ENCODE measurements at regions not wholly inside any gene's neighbourhood (a gene's known extent, or its start where the extent isn't known, plus 50 kb on each side); places are given as distances from the start of the nearest gene placed in this dataset.

- no TSS peak for BruUV-seq (replicated peaks)
- Histone ChIP-seq H3K27me3 (replicated peaks in 1 of 2; ENCODE audit: control insufficient read depth in 2 of 2, insufficient read depth in 2 of 2, low read length in 1 of 2) (no peaks in the 10 kb centered on the region), H2AFZ (ENCODE audit: control insufficient read depth, low read depth, low read length) (no peak overlapping the region), H3K36me3 (ENCODE audit: control insufficient read depth in 2 of 2, insufficient read depth in 2 of 2, low read length in 1 of 2) (no peaks in the 10 kb centered on the region), H3K9me3 (replicated peaks; ENCODE audit: control insufficient read depth, insufficient read depth, low read length) (no peaks in the 10 kb centered on the region), H3K4me2 (ENCODE audit: control insufficient read depth, insufficient read depth) (no peak overlapping the region), H3K27ac (ENCODE audit: control insufficient read depth, insufficient read depth) (no peak overlapping the region), H3K4me3 (no peak overlapping the region), H4K20me1 (ENCODE audit: control insufficient read depth, insufficient read depth) (no peaks in the 10 kb centered on the region), H3K4me1 (ENCODE audit: control insufficient read depth, insufficient read depth, low read length) (no peaks in the 10 kb centered on the region), H3K9ac (ENCODE audit: control insufficient read depth, insufficient read depth, low read length) (no peak overlapping the region), H3K79me2 (ENCODE audit: control insufficient read depth, insufficient read depth, low read length) (no peaks in the 10 kb centered on the region)
- ATAC-seq = no peak
- in situ Hi-C loops (cut with MboI) (no loop called here), intact Hi-C loops (cut with micrococcal nuclease; ENCODE audit: unreplicated experiment) (no loop called here)
- WGBS (ENCODE audit: insufficient coverage, insufficient replicate concordance, low lambda C conversion rate, missing lambda C conversion rate) = 0% methylated on average over 1 of the region's 1 CpG
- SMC1A ChIA-PET (ENCODE audit: uncharacterized antibody, unreplicated experiment) = no interaction called here
- CTCF ChIA-PET = no interaction called here
- no peak for DNase-seq (ENCODE audit: low read depth, low spot score)
- RAD21 ChIA-PET (ENCODE audit: unreplicated experiment) = no interaction called here
- POLR2A ChIA-PET = no interaction called here
- TF ChIP-seq CREB1 (IDR thresholded peaks at IDR 0.05; ENCODE audit: low read depth) = no peak
- no peak for TF ChIP-seq TAF1 (IDR thresholded peaks at IDR 0.05; ENCODE audit: borderline replicate concordance, low read depth, low read length)
- no peak for TF ChIP-seq JUNB (IDR thresholded peaks at IDR 0.05)
- TF ChIP-seq ATF3 (IDR thresholded peaks at IDR 0.05; ENCODE audit: borderline replicate concordance, extremely low read depth, low read depth, low read length) = no peak
- no peak for TF ChIP-seq STAT3 (IDR thresholded peaks at IDR 0.05; ENCODE audit: low read depth, low read length)
- no peak for TF ChIP-seq POU2F2 (IDR thresholded peaks at IDR 0.05; ENCODE audit: borderline replicate concordance, low read depth, low read length)
- TF ChIP-seq SUPT20H (IDR thresholded peaks at IDR 0.05; ENCODE audit: borderline replicate concordance, control insufficient read depth, low read depth, low read length) = no peak
- no peak for FAIRE-seq
Measured at GRCh38 chr6:19261642-19262041, 575.5 kb upstream of the ID4 start.

GRCh38 chr6:19268117-19268516 lies 569.1 kb upstream of the ID4 start:
- in situ Hi-C loops (cut with MboI) = no loop called here
- ChIA-PET CTCF (no interaction called here), SMC1A (ENCODE audit: uncharacterized antibody, unreplicated experiment) (no interaction called here), RAD21 (ENCODE audit: unreplicated experiment) (no interaction called here), POLR2A (no interaction called here)
- Histone ChIP-seq H3K4me1 (ENCODE audit: control insufficient read depth, insufficient read depth, low read length) (no peaks in the 10 kb centered on the region), H2AFZ (ENCODE audit: control insufficient read depth, low read depth, low read length) (no peak overlapping the region), H3K36me3 (ENCODE audit: control insufficient read depth in 2 of 2, insufficient read depth in 2 of 2, low read length in 1 of 2) (no peaks in the 10 kb centered on the region), H3K4me2 (ENCODE audit: control insufficient read depth, insufficient read depth) (no peak overlapping the region), H3K27ac (ENCODE audit: control insufficient read depth, insufficient read depth) (no peak overlapping the region), H3K27me3 (replicated peaks in 1 of 2; ENCODE audit: control insufficient read depth in 2 of 2, insufficient read depth in 2 of 2, low read length in 1 of 2) (no peaks in the 10 kb centered on the region), H3K79me2 (ENCODE audit: control insufficient read depth, insufficient read depth, low read length) (no peaks in the 10 kb centered on the region), H3K9me3 (replicated peaks; ENCODE audit: control insufficient read depth, insufficient read depth, low read length) (no peaks in the 10 kb centered on the region), H3K4me3 (no peak overlapping the region), H3K9ac (ENCODE audit: control insufficient read depth, insufficient read depth, low read length) (no peak overlapping the region), H4K20me1 (ENCODE audit: control insufficient read depth, insufficient read depth) (no peaks in the 10 kb centered on the region)
- no peak for DNase-seq (ENCODE audit: low read depth, low spot score)
- no peak for FAIRE-seq
- no TSS peak for BruUV-seq (replicated peaks)
- TF ChIP-seq CREM (IDR thresholded peaks at IDR 0.05; ENCODE audit: low read depth) (no peak), TAF1 (IDR thresholded peaks at IDR 0.05; ENCODE audit: borderline replicate concordance, low read depth, low read length) (no peak), TBL1XR1 (IDR thresholded peaks at IDR 0.05; ENCODE audit: low read depth, low read length) (no peak), POLR2AphosphoS2 (IDR thresholded peaks at IDR 0.05; ENCODE audit: low read depth, low read length) (no peak), RAD21 (IDR thresholded peaks at IDR 0.05; ENCODE audit: insufficient read depth, low read depth, low read length) (no peak)
- no peak for ATAC-seq
- intact Hi-C loops (cut with micrococcal nuclease; ENCODE audit: unreplicated experiment) = no loop called here
- WGBS (ENCODE audit: insufficient coverage, insufficient replicate concordance, low lambda C conversion rate, missing lambda C conversion rate) = 21% methylated on average over 2 of the region's 2 CpGs

All from GM12878 (cell line).